H9 (cell line): ENCODE measurements at regions not wholly inside any gene's neighbourhood (a gene's known extent, or its start where the extent isn't known, plus 50 kb on each side); places are given as distances from the start of the nearest gene placed in this dataset.
A peak's percentile ranks its signal among the peaks of the same experiment; 100 is the strongest.

ENCODE experiments used
- DNase-seq: peaks from one replicate; pipeline ENCODE4 v3.0.0-alpha.2; 2017
- H2AFZ ChIP-seq: one replicate; pipeline ENCODE4 v1.6.1; 2013; ENCODE audit warnings: mild to moderate bottlenecking, low read length, control low read depth, moderate library complexity
- H2AK5ac ChIP-seq: 2 replicates; pipeline ENCODE4 v1.6.1; 2013; ENCODE audit warnings: low read length, control low read depth, mixed read lengths; ENCODE audit not compliant: insufficient read length
- H2BK120ac ChIP-seq: one replicate; pipeline ENCODE4 v1.6.1; 2013; ENCODE audit warnings: low read depth, mild to moderate bottlenecking, low read length, control low read depth, inconsistent platforms; ENCODE audit not compliant: poor library complexity, severe bottlenecking
- H2BK12ac ChIP-seq: 2 replicates; pipeline ENCODE4 v1.6.1; 2013; ENCODE audit warnings: low read length, control low read depth, mixed read lengths, low read depth; ENCODE audit not compliant: insufficient read length
- H2BK15ac ChIP-seq: 2 replicates; pipeline ENCODE4 v1.6.1; 2013; ENCODE audit warnings: low read depth, low read length, control low read depth
- H2BK20ac ChIP-seq: one replicate; pipeline ENCODE4 v1.6.1; 2013; ENCODE audit warnings: low read depth, mild to moderate bottlenecking, low read length, control low read depth, inconsistent platforms; ENCODE audit not compliant: poor library complexity, severe bottlenecking
- H2BK5ac ChIP-seq: 2 replicates; pipeline ENCODE4 v1.6.1; 2013; ENCODE audit warnings: low read length, control low read depth, mixed read lengths; ENCODE audit not compliant: insufficient read length
- H3K14ac ChIP-seq: 2 replicates; pipeline ENCODE4 v1.6.1; 2013; ENCODE audit warnings: low read length, control low read depth; ENCODE audit not compliant: insufficient read depth
- H3K18ac ChIP-seq: 2 replicates; pipeline ENCODE4 v1.6.1; 2013; ENCODE audit warnings: low read depth, mild to moderate bottlenecking, mixed read lengths, low read length, control low read depth; ENCODE audit not compliant: insufficient read length
- H3K23ac ChIP-seq: 2 replicates; pipeline ENCODE4 v1.6.1; 2013; ENCODE audit warnings: low read length, control low read depth, mixed read lengths, low read depth; ENCODE audit not compliant: insufficient read length
- H3K23me2 ChIP-seq: 2 replicates; pipeline ENCODE4 v1.6.1; 2013; ENCODE audit warnings: low read depth, mild to moderate bottlenecking, mixed read lengths, low read length, control low read depth; ENCODE audit not compliant: insufficient read length, poor library complexity, severe bottlenecking
- H3K27ac ChIP-seq: 2 replicates; pipeline ENCODE4 v1.5.1; 2013; ENCODE audit warnings: low read length, control low read depth, mixed read lengths, low read depth; ENCODE audit not compliant: insufficient read length
- H3K27me3 ChIP-seq: 2 replicates; pipeline ENCODE4 v1.6.1; 2013; ENCODE audit warnings: low read length, control low read depth, inconsistent platforms; ENCODE audit not compliant: insufficient read depth
- H3K4ac ChIP-seq: 2 replicates; pipeline ENCODE4 v1.6.1; 2013; ENCODE audit warnings: low read depth, mild to moderate bottlenecking, control low read depth, inconsistent platforms, low read length, moderate library complexity
- H3K4me1 ChIP-seq: 2 replicates; pipeline ENCODE4 v1.6.1; 2013; ENCODE audit warnings: low read length, control low read depth, inconsistent platforms; ENCODE audit not compliant: insufficient read depth
- H3K4me2 ChIP-seq: 2 replicates; pipeline ENCODE4 v1.6.1; 2013; ENCODE audit warnings: low read length, control low read depth, mixed read lengths; ENCODE audit not compliant: insufficient read length, insufficient read depth
- H3K56ac ChIP-seq: 2 replicates; pipeline ENCODE4 v1.6.1; 2013; ENCODE audit warnings: low read depth, mild to moderate bottlenecking, mixed read lengths, low read length, control low read depth; ENCODE audit not compliant: insufficient read length
- H3K79me1 ChIP-seq: 2 replicates; pipeline ENCODE4 v1.6.1; 2013; ENCODE audit warnings: low read depth, mild to moderate bottlenecking, moderate library complexity, low read length, control low read depth, inconsistent platforms; ENCODE audit not compliant: insufficient read depth, poor library complexity, severe bottlenecking
- H3K79me2 ChIP-seq: 2 replicates; pipeline ENCODE4 v1.6.1; 2013; ENCODE audit warnings: low read length, control low read depth, inconsistent platforms; ENCODE audit not compliant: insufficient read depth
- H3K9ac ChIP-seq: 2 replicates; pipeline ENCODE4 v1.6.1; 2013; ENCODE audit warnings: low read length, control low read depth, mixed read lengths; ENCODE audit not compliant: insufficient read length; ENCODE audit errors: extremely low read depth
- H3K9me3 ChIP-seq: one replicate; pipeline ENCODE4 v1.6.1; 2013; ENCODE audit warnings: low read depth, low read length, inconsistent platforms; ENCODE audit not compliant: control insufficient read depth
- H3T11ph ChIP-seq: one replicate; pipeline ENCODE4 v1.6.1; 2013; ENCODE audit warnings: mild to moderate bottlenecking, low read length, control low read depth, inconsistent platforms
- H4K20me1 ChIP-seq: one replicate; pipeline ENCODE4 v1.6.1; 2013; ENCODE audit not compliant: control insufficient read depth, insufficient read length, insufficient read depth
- H4K5ac ChIP-seq: 2 replicates; pipeline ENCODE4 v1.6.1; 2013; ENCODE audit warnings: low read depth, mild to moderate bottlenecking, mixed read lengths, low read length, control low read depth; ENCODE audit not compliant: insufficient read length
- H4K8ac ChIP-seq: replicated peaks from 2 replicates; pipeline ENCODE4 v1.6.1; 2013; ENCODE audit warnings: low read length, control low read depth, mixed read lengths, low read depth; ENCODE audit not compliant: insufficient read length
- H4K91ac ChIP-seq: 2 replicates; pipeline ENCODE4 v1.6.1; 2013; ENCODE audit warnings: low read depth, mild to moderate bottlenecking, moderate library complexity, mixed read lengths, low read length, control low read depth; ENCODE audit not compliant: insufficient read length
- H3K27ac Mint-ChIP-seq, 3 experiments: 2 replicates in 2 of 3; 3 replicates in 1 of 3; pipeline ENCODE4 v1.8.0; 2020 to 2021; ENCODE audit warnings: mixed read lengths in 3 of 3, mild to moderate bottlenecking in 1 of 3, moderate library complexity in 1 of 3
- H3K27me3 Mint-ChIP-seq: 2 replicates; pipeline ENCODE4 v1.8.0; 2021; ENCODE audit warnings: low read depth, mild to moderate bottlenecking, moderate library complexity, mixed read lengths
- H3K36me3 Mint-ChIP-seq, 3 experiments: 2 replicates in 2 of 3; 3 replicates in 1 of 3; pipeline ENCODE4 v1.8.0; 2020 to 2021; ENCODE audit warnings: low read depth in 3 of 3, mixed read lengths in 3 of 3; ENCODE audit not compliant: insufficient read depth in 1 of 3
- H3K4me1 Mint-ChIP-seq, 2 experiments: 2 replicates each; pipeline ENCODE4 v1.8.0; 2020; ENCODE audit warnings: mixed read lengths in 2 of 2
- H3K4me3 Mint-ChIP-seq, 2 experiments: 2 replicates in 1 of 2; 3 replicates in 1 of 2; pipeline ENCODE4 v1.8.0; 2020 to 2021; ENCODE audit warnings: mild to moderate bottlenecking in 2 of 2, mixed read lengths in 2 of 2, moderate library complexity in 1 of 2
- H3K9me3 Mint-ChIP-seq, 2 experiments: 2 replicates in 1 of 2; 3 replicates in 1 of 2; pipeline ENCODE4 v1.8.0; 2020; ENCODE audit warnings: mild to moderate bottlenecking in 2 of 2, mixed read lengths in 2 of 2, moderate library complexity in 1 of 2
- WGBS: extraction: QIAGEN DNeasy Blood & Tissue Kit; methylation state at CpG from one replicate; pipeline ENCODE4 v1.1.7; 2013; ENCODE audit warnings: missing lambda C conversion rate, low lambda C conversion rate, mixed read lengths; ENCODE audit not compliant: insufficient read length; ENCODE audit errors: extremely low coverage; 5-methylcytosine and 5-hydroxymethylcytosine counted together
- TF ChIP-seq, protein P1 (sequence below): fragments of 200-600 bp; sonication (generic); conservative IDR thresholded peaks from 3 replicates; pipeline ENCODE4 v1.8.0; 2021; ENCODE audit warnings: antibody characterized with exemption, mild to moderate bottlenecking

DNA sequence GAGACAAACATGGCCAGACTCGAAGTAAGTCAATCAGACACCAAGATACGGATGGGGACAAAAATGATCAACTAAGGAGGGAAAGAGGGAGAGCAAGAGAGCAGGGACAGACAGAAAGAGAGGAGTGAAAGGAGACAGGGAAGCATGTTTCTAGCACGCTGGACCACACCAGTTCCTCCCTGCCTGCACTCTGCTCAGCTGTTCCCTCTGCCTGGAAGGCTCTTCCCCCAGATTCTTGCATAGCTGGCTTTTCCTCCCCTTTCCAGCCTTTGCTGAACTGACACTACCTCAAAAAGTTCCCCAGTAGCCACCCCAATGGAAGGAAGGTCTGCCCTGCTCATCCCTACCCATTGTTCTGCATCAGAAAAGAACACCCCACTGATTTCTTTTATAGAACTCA, 185.9 kb downstream of the MAFB start:
- H4K8ac ChIP-seq = no peak overlapping the region
- H3K4me1 ChIP-seq = peaks cover 3% of the 10 kb centered on the region; the same call in 1 of the 2 replicates
- Mint-ChIP-seq H3K27ac (no peak overlapping the region; a peak in 1 of 7 replicates), H3K9me3 (no peaks in the 10 kb centered on the region; a peak in 1 of 5 replicates), H3K36me3 (no peaks in the 10 kb centered on the region; a peak in 1 of 7 replicates), H3K4me3 (no peak overlapping the region), H3K4me1 (peaks cover 14% of the 10 kb centered on the region in 2 experiments), H3K27me3 (peaks cover 1% of the 10 kb centered on the region; the same call in 1 of the 2 replicates)
- peak overlapping the region; percentile 7 for H3K18ac ChIP-seq
- no peak overlapping the region for H2BK20ac ChIP-seq
- TF ChIP-seq, protein P1, sequence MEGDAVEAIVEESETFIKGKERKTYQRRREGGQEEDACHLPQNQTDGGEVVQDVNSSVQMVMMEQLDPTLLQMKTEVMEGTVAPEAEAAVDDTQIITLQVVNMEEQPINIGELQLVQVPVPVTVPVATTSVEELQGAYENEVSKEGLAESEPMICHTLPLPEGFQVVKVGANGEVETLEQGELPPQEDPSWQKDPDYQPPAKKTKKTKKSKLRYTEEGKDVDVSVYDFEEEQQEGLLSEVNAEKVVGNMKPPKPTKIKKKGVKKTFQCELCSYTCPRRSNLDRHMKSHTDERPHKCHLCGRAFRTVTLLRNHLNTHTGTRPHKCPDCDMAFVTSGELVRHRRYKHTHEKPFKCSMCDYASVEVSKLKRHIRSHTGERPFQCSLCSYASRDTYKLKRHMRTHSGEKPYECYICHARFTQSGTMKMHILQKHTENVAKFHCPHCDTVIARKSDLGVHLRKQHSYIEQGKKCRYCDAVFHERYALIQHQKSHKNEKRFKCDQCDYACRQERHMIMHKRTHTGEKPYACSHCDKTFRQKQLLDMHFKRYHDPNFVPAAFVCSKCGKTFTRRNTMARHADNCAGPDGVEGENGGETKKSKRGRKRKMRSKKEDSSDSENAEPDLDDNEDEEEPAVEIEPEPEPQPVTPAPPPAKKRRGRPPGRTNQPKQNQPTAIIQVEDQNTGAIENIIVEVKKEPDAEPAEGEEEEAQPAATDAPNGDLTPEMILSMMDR = no peak
- no peak overlapping the region for H2BK15ac ChIP-seq
- DNase-seq = no peak
- H3K9me3 ChIP-seq = no peaks in the 10 kb centered on the region
- H3K9ac ChIP-seq = no peak overlapping the region
- H2AFZ ChIP-seq = no peak overlapping the region
- H2BK120ac ChIP-seq = no peak overlapping the region
- H3K23ac ChIP-seq = no peak overlapping the region
- no peaks in the 10 kb centered on the region for H4K20me1 ChIP-seq
- no peak overlapping the region for H3K27ac ChIP-seq
- H3K27me3 ChIP-seq = no peaks in the 10 kb centered on the region
- H3K23me2 ChIP-seq = no peaks in the 10 kb centered on the region
- H3K79me1 ChIP-seq = no peaks in the 10 kb centered on the region
- H2BK5ac ChIP-seq = no peak overlapping the region
- H3T11ph ChIP-seq = no peak overlapping the region
- WGBS = no CpG with 5 or more reads among the region's 3 CpGs
- no peaks in the 10 kb centered on the region for H3K79me2 ChIP-seq
- H3K56ac ChIP-seq = no peak overlapping the region
- no peak overlapping the region for H4K91ac ChIP-seq
- no peak overlapping the region for H3K14ac ChIP-seq
- no peak overlapping the region for H4K5ac ChIP-seq
- no peak overlapping the region for H2AK5ac ChIP-seq
- H2BK12ac ChIP-seq = no peak overlapping the region
- H3K4ac ChIP-seq = no peak overlapping the region
- no peak overlapping the region for H3K4me2 ChIP-seq
